Glomerular visceral epithelial cell (primary cell): ENCODE measurements at regions not wholly inside any gene's neighbourhood (a gene's known extent, or its start where the extent isn't known, plus 50 kb on each side); places are given as distances from the start of the nearest gene placed in this dataset.
"Not testable (repeated sequence)": the region's sequence is repeated elsewhere in the genome, so short reads cannot be mapped to it uniquely, and the experiment has no call there.

ENCODE experiments used
- DNase-seq: peaks from one replicate; pipeline ENCODE4 v3.0.0-alpha.2; 2016; ENCODE audit errors: extremely low spot score

GRCh38 chr1:68848017-68848416 is 351.1 kb upstream of the DEPDC1 start:
- DNase-seq = no peak

GRCh38 chr1:68868606-68869005 is 371.7 kb upstream of the DEPDC1 start:
- DNase-seq = no peak

- DNase-seq = no peak
These were observed 376.3 kb upstream of the DEPDC1 start for GRCh38 chr1:68873144-68873543.

- DNase-seq = not testable (repeated sequence)
These were observed 384.7 kb upstream of the DEPDC1 start for GRCh38 chr1:68881330-68882194.

GRCh38 chr1:68889471-68889870 is 392.6 kb upstream of the DEPDC1 start:
- DNase-seq = no peak

GRCh38 chr1:68890736-68891135 is 393.9 kb upstream of the DEPDC1 start:
- no peak for DNase-seq

- DNase-seq = peak; percentile 52
These were observed 407.6 kb upstream of the DEPDC1 start for GRCh38 chr1:68904477-68904876.

- no peak for DNase-seq
These were observed 409.5 kb upstream of the DEPDC1 start for GRCh38 chr1:68906431-68906830.

- DNase-seq = peak; percentile 11
These were observed 410.6 kb upstream of the DEPDC1 start for GRCh38 chr1:68907491-68907890.

- DNase-seq = no peak
These were observed 411.4 kb upstream of the DEPDC1 start for GRCh38 chr1:68908316-68908715.

GRCh38 chr1:68916221-68916902 is 419.5 kb upstream of the DEPDC1 start:
- DNase-seq = peak; percentile 93

- peak; percentile 53 for DNase-seq
These were observed 420.6 kb upstream of the DEPDC1 start for GRCh38 chr1:68917456-68917855.

- DNase-seq = peak; percentile 63
These were observed 421.7 kb upstream of the DEPDC1 start for GRCh38 chr1:68918563-68918962.

- peak; percentile 15 for DNase-seq
These were observed 422.2 kb upstream of the DEPDC1 start for GRCh38 chr1:68919075-68919474.

- not testable (repeated sequence) for DNase-seq
These were observed 426.7 kb upstream of the DEPDC1 start for GRCh38 chr1:68923475-68924088.

- no peak for DNase-seq
These were observed 433.2 kb upstream of the DEPDC1 start for GRCh38 chr1:68930101-68930500.

- no peak for DNase-seq
These were observed 439.6 kb upstream of the DEPDC1 start for GRCh38 chr1:68936530-68936929.

- DNase-seq = no peak
These were observed 441.3 kb upstream of the DEPDC1 start for GRCh38 chr1:68938051-68938666.

GRCh38 chr1:68950036-68950435 is 453.2 kb upstream of the DEPDC1 start:
- DNase-seq = no peak

- no peak for DNase-seq
These were observed 456.4 kb upstream of the DEPDC1 start for GRCh38 chr1:68953311-68953710.

GRCh38 chr1:68954841-68955240 is 458.0 kb upstream of the DEPDC1 start:
- DNase-seq = peak; percentile 52

GRCh38 chr1:68955424-68955823 is 458.5 kb upstream of the DEPDC1 start:
- DNase-seq = peak; percentile 16
